ENCODE measurements at regions not wholly inside any gene's neighbourhood (a gene's known extent, or its start where the extent isn't known, plus 50 kb on each side); places are given as distances from the start of the nearest gene placed in this dataset.

DNA sequence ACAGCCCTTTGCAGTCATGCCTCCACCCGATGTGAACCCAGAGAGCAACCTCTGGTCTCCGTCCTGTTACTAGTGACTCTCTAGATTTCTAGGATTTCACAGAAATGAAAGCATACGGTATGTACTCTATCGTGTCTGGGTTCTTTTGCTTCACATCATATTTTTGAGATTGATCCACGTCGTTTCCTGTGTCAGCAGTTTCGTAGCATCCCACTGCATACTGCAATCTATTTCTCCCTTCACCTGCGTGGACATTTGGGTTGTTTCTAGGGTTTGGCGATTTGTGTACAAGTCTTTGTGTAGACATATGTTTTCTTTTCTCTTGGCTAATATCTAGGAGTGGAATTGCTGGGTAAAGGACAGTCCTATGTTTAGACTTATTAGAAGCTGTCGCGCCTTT is 119.8 kb upstream of the PCBD1 start:
- no peak overlapping the region for H3K9ac ChIP-seq (ENCODE audit: low read depth, low read length)
- dilution Hi-C loops (cut with HindIII; ENCODE audit: low sequenced_read_pairs, unreplicated experiment) = no loop called here

More for the DNA sequence above, 119.8 kb upstream of the PCBD1 start:
- H2AK5ac ChIP-seq (ENCODE audit: low read depth, low read length) = no peak overlapping the region
- H2BK5ac ChIP-seq (ENCODE audit: low read depth, low read length, poor library complexity, severe bottlenecking) = no peak overlapping the region
- H4K91ac ChIP-seq (ENCODE audit: insufficient read depth, low read depth, low read length) = no peak overlapping the region
- H2BK20ac ChIP-seq (ENCODE audit: low read depth, low read length) = no peak overlapping the region
- H3K4me1 ChIP-seq (ENCODE audit: control insufficient read depth, insufficient read depth, low read length) = no peaks in the 10 kb centered on the region
- H3K36me3 ChIP-seq (ENCODE audit: control insufficient read depth, insufficient read depth, low read length) = no peaks in the 10 kb centered on the region
- H4K8ac ChIP-seq (ENCODE audit: low read depth in 2 of 2, low read length in 2 of 2) = no peak overlapping the region
- no TSS peak for BruUV-seq (replicated peaks)
- no peak overlapping the region for H3K56ac ChIP-seq (ENCODE audit: extremely low read depth, insufficient read depth, low read length)
- H3K14ac ChIP-seq (replicated peaks; ENCODE audit: low read depth, low read length) = no peak overlapping the region
- H2BK15ac ChIP-seq (ENCODE audit: low read depth, low read length) = no peak overlapping the region
- no peak overlapping the region for H3K4me2 ChIP-seq (ENCODE audit: low read depth, low read length)
- peaks cover 33% of the 10 kb centered on the region for H3K27me3 ChIP-seq (ENCODE audit: control insufficient read depth, insufficient read depth, low read length)
- intact Hi-C loops (cut with micrococcal nuclease) (no loop called here), in situ Hi-C loops (cut with MboI; ENCODE audit: low sequenced_read_pairs) (no loop called here)
- WGBS, 2 experiments (ENCODE audit: extremely low coverage in 2 of 2, insufficient read length in 1 of 2) = 52% methylated on average over 2 of the region's 11 CpGs; no CpG with 5 or more reads in 1 of the 2 experiments
- no peaks in the 10 kb centered on the region for H3K79me1 ChIP-seq (ENCODE audit: low read depth in 1 of 2, low read length in 2 of 2)
- DNase-seq (no peak), ATAC-seq (ENCODE audit: low read depth) (no peak)
- H3K4me3 ChIP-seq (ENCODE audit: insufficient read depth, low read depth, low read length) = no peak overlapping the region
- POLR2A ChIA-PET (ENCODE audit: unreplicated experiment) = no interaction called here
- no peak overlapping the region for H2AFZ ChIP-seq (replicated peaks; ENCODE audit: low read length, poor library complexity)
- no peak overlapping the region for H4K5ac ChIP-seq (ENCODE audit: low read depth, low read length)
- H3K18ac ChIP-seq (ENCODE audit: low read depth, low read length) = no peak overlapping the region
- CTCF ChIA-PET = no interaction called here
- TF ChIP-seq CEBPB (IDR thresholded peaks at IDR 0.05; ENCODE audit: low read depth, low read length) = no peak
- TF ChIP-seq MXI1 (IDR thresholded peaks at IDR 0.05; ENCODE audit: borderline replicate concordance, low read depth, low read length) = no peak
- 0 out of 2 replicates have a peak, but pooled peaks have one; percentile 29 for TF ChIP-seq MAFK (IDR thresholded peaks at IDR 0.05; ENCODE audit: low read depth, low read length)
- H4K20me1 ChIP-seq (ENCODE audit: insufficient read depth, low read length) = no peaks in the 10 kb centered on the region
- no peak overlapping the region for H2BK120ac ChIP-seq (ENCODE audit: low read depth, low read length)
- H3K4ac ChIP-seq (ENCODE audit: low read depth, low read length) = no peak overlapping the region
- H3K27ac ChIP-seq (ENCODE audit: insufficient read depth, low read length) = no peak overlapping the region
- H3K23ac ChIP-seq (ENCODE audit: low read depth, low read length) = no peak overlapping the region
- no peak overlapping the region for H2AK9ac ChIP-seq (replicated peaks; ENCODE audit: low read depth, low read length, poor library complexity)
- no peaks in the 10 kb centered on the region for H3K9me1 ChIP-seq (ENCODE audit: insufficient read depth, low read length)
- no peaks in the 10 kb centered on the region for H3K9me3 ChIP-seq (ENCODE audit: control insufficient read depth, insufficient read depth, low read length)

Data from IMR-90 (cell line).